Heart left ventricle (tissue), 16 donors: ENCODE measurements at regions not wholly inside any gene's neighbourhood (a gene's known extent, or its start where the extent isn't known, plus 50 kb on each side); places are given as distances from the start of the nearest gene placed in this dataset.

Source experiments
- ATAC-seq, 4 donors: fragments of 200-7000 bp; cut with Tn5 transposase; one replicate each; pipeline ENCODE4 v1.9.1; 2020 to 2022; ENCODE audit warnings: moderate library complexity in 4 of 4, mild to moderate bottlenecking in 3 of 4, moderate number of reproducible peaks in 1 of 4
- DNase-seq, 5 donors: peaks; one replicate each; pipeline ENCODE4 v3.0.0-alpha.2; 2020
- H3K27ac ChIP-seq, 12 donors: fragments of 200-600 bp; sonication (generic) in 4 of 12; one replicate each; pipeline versions ENCODE4 v1.5.0 to v1.8.0; 2016 to 2022; ENCODE audit warnings: mild to moderate bottlenecking in 2 of 12
- H3K27me3 ChIP-seq, 9 donors: fragments of 200-600 bp; sonication (generic) in 2 of 9; one replicate each; pipeline versions ENCODE4 v1.5.1 to v1.8.0; 2016 to 2022; ENCODE audit warnings: mild to moderate bottlenecking in 3 of 9
- H3K36me3 ChIP-seq, 9 donors: fragments of 200-600 bp; sonication (generic) in 2 of 9; one replicate each; pipeline versions ENCODE4 v1.5.0 to v1.8.0; 2018 to 2022; ENCODE audit warnings: mild to moderate bottlenecking in 2 of 9
- H3K4me1 ChIP-seq, 12 donors: fragments of 200-600 bp; sonication (generic) in 4 of 12; one replicate each; pipeline versions ENCODE4 v1.5.0 to v1.8.0; 2016 to 2022; ENCODE audit warnings: mild to moderate bottlenecking in 3 of 12
- H3K4me3 ChIP-seq, 12 donors: fragments of 200-600 bp; sonication (generic) in 4 of 12; one replicate each; pipeline versions ENCODE4 v1.5.0 to v1.8.0; 2017 to 2022; ENCODE audit warnings: mild to moderate bottlenecking in 9 of 12, moderate library complexity in 4 of 12
- H3K9me3 ChIP-seq, 12 donors: fragments of 200-600 bp; sonication (generic) in 4 of 12; one replicate each; pipeline versions ENCODE4 v1.5.0 to v1.8.0; 2016 to 2022; ENCODE audit warnings: mild to moderate bottlenecking in 1 of 12
- CTCF ChIP-seq, 12 donors: fragments of 200-600 bp; sonication (generic) in 4 of 12; IDR thresholded peaks; one replicate each; pipeline versions ENCODE4 v1.5.0 to v1.8.0; 2018 to 2022; ENCODE audit warnings: antibody characterized with exemption in 12 of 12, mild to moderate bottlenecking in 5 of 12
- POLR2A ChIP-seq, 2 donors: fragments of 450-650 bp; IDR thresholded peaks; one replicate each; pipeline ENCODE4 v1.6.1; 2017; ENCODE audit warnings: antibody characterized with exemption in 2 of 2, mild to moderate bottlenecking in 2 of 2, moderate library complexity in 2 of 2
- WGBS, 4 donors: extraction: QIAGEN DNeasy Blood & Tissue Kit in 2 of 4; methylation state at CpG; one replicate each; pipeline versions ENCODE4 v1.1.5 to v1.1.7; 2013 to 2018; 5-methylcytosine and 5-hydroxymethylcytosine counted together
- intact Hi-C, 10 donors: fragments of 100-400 bp; cut with DNase I; formaldehyde crosslinking; loops; one replicate each; pipeline versions ENCODE4 v1.11.1 to v1.14.2; 2022
- donor health status: ischemic (EF 13 %, LVEDD 7.1; RV severe dilation, severe dysfunction).
- donor health status: healthy with polysubstance abuse.
- donor health status: DM: no; HTN: yes; CAD: no.
- donor health status: DM: no; HTN: no; CAD: no.
- donor health status: ischemic (EF 25% LVEDD 6.9; RV normal size, moderate dysfunction).
- donor health status: ischemic (EF 25% LVEDD 5.7; RV mildly dilated, moderate dysfunction).
- donor health status: healthy.
- donor health status: DM: yes; HTN: yes; CAD: no.
- donor health status: ischemic (EF 35%, LVEDD 5.7; RV mildly dilated, moderate dysfunction).
- donor health status: nonischemic (EF 11% LVEDD 7.7; RV severe dilation, severe dysfunction).
- donor health status: DM: yes; HTN: yes; CAD: no.
- donor health status: PGD.
- donor health status: ischemic (EF 29% LVEDD 5.4; RV normal size, mild dysfunction).
- donor health status: nonischemic (EF 23%, LVEDD 6.1; RV moderate dilation, normal function).

GRCh38 chr20:62545901-62546525 lies 70.2 kb upstream of the GATA5 start:
- DNase-seq, result no peak
- 88 to 96% (median 91%) methylated on average over 10 to 22 of the region's 22 CpGs for WGBS, 4 donors
- no peak overlapping the region for H3K4me3 ChIP-seq

GRCh38 chr20:62546606-62547005 lies 70.8 kb upstream of the GATA5 start:
- ATAC-seq (no peak), DNase-seq (no peak)
- Histone ChIP-seq H3K4me3 (no peak overlapping the region), H3K4me1 (peaks cover 0 to 37% (median 12%) of the 10 kb centered on the region in 12 donors), H3K27me3 (peaks cover 0 to 34% (median 18%) of the 10 kb centered on the region in 9 donors), H3K9me3 (peaks cover 0 to 6% (median 0%) of the 10 kb centered on the region in 12 donors), H3K27ac (peak overlapping the region in 1 of 12 donors; percentile 88), H3K36me3 (peaks cover 0 to 6% (median 0%) of the 10 kb centered on the region in 9 donors)
- 90 to 93% (median 92%) methylated on average over 12 of the region's 12 CpGs for WGBS, 4 donors
- TF ChIP-seq POLR2A (IDR thresholded peaks at IDR 0.05) (no peak), CTCF (IDR thresholded peaks at IDR 0.05) (no peak)
- intact Hi-C loops, result no loop called here

More at GRCh38 chr20:62545901-62546525, 70.2 kb upstream of the GATA5 start:
- ATAC-seq, result no peak
- Histone ChIP-seq H3K36me3 (peaks cover 0 to 6% (median 0%) of the 10 kb centered on the region in 9 donors), H3K27me3 (peaks cover 0 to 28% (median 12%) of the 10 kb centered on the region in 9 donors), H3K9me3 (peaks cover 0 to 6% (median 0%) of the 10 kb centered on the region in 12 donors), H3K27ac (no peak overlapping the region), H3K4me1 (peaks cover 0 to 32% (median 9%) of the 10 kb centered on the region in 12 donors)
- no peak for TF ChIP-seq CTCF (IDR thresholded peaks at IDR 0.05)
- intact Hi-C loops, result no loop called here

- Histone ChIP-seq H3K9me3 (peaks cover 0 to 6% (median 0%) of the 10 kb centered on the region in 12 donors), H3K4me3 (no peak overlapping the region), H3K27ac (peak overlapping the region in 1 of 12 donors; percentile 88), H3K27me3 (peaks cover 0 to 39% (median 20%) of the 10 kb centered on the region in 9 donors), H3K36me3 (peaks cover 0 to 6% (median 0%) of the 10 kb centered on the region in 9 donors), H3K4me1 (peaks cover 0 to 37% (median 12%) of the 10 kb centered on the region in 12 donors)
- DNase-seq (no peak), ATAC-seq (no peak)
- WGBS, 4 donors, result 82 to 86% (median 85%) methylated on average over 14 of the region's 14 CpGs
- TF ChIP-seq CTCF (IDR thresholded peaks at IDR 0.05), result no peak
- no peak for TF ChIP-seq POLR2A (IDR thresholded peaks at IDR 0.05)
- intact Hi-C loops, result no loop called here
Measured at GRCh38 chr20:62547364-62547763, 71.6 kb upstream of the GATA5 start.

GRCh38 chr20:62548471-62548870 lies 72.7 kb upstream of the GATA5 start:
- 57 to 77% (median 67%) methylated on average over 6 to 10 of the region's 10 CpGs for WGBS, 4 donors
- Histone ChIP-seq H3K27ac (peak overlapping the region in 4 of 12 donors; percentile 88 to 98 (median 91)), H3K4me1 (peaks cover 0 to 36% (median 12%) of the 10 kb centered on the region in 12 donors), H3K9me3 (peaks cover 0 to 6% (median 0%) of the 10 kb centered on the region in 12 donors), H3K4me3 (no peak overlapping the region), H3K27me3 (peaks cover 0 to 46% (median 20%) of the 10 kb centered on the region in 9 donors), H3K36me3 (peaks cover 0 to 6% (median 0%) of the 10 kb centered on the region in 9 donors)
- no peak for DNase-seq
- TF ChIP-seq CTCF (IDR thresholded peaks at IDR 0.05) (no peak), POLR2A (IDR thresholded peaks at IDR 0.05) (no peak)
- ATAC-seq, result no peak
- intact Hi-C loops, result no loop called here
